Stimulated activated effector memory CD8-positive, alpha-beta T cell treated with anti-CD3 and anti-CD28 coated beads, Interleukin-12 subunit alpha, Interleukin-12 subunit beta, amount 100 ng/mL, for 72 hours (primary cell): ENCODE measurements at regions not wholly inside any gene's neighbourhood (a gene's known extent, or its start where the extent isn't known, plus 50 kb on each side); places are given as distances from the start of the nearest gene placed in this dataset.
"Not testable (repeated sequence)": the region's sequence is repeated elsewhere in the genome, so short reads cannot be mapped to it uniquely, and the experiment has no call there.

Source experiments
- ATAC-seq: fragments of 150-1000 bp; cut with Tn5 transposase; 2 replicates; pipeline ENCODE4 v1.10.0; 2021
- DNase-seq, 2 donors: peaks; one replicate each; pipeline ENCODE4 v3.0.0; 2021 to 2022; ENCODE audit warnings: low spot score in 2 of 2
- H3K27ac Mint-ChIP-seq: one replicate; pipeline ENCODE4 v1.8.0; 2022; ENCODE audit warnings: mild to moderate bottlenecking, mixed read lengths
- H3K36me3 Mint-ChIP-seq: one replicate; pipeline ENCODE4 v1.8.0; 2022; ENCODE audit warnings: mild to moderate bottlenecking, mixed read lengths
- H3K4me1 Mint-ChIP-seq: one replicate; pipeline ENCODE4 v1.8.0; 2022; ENCODE audit warnings: mixed read lengths
- H3K4me3 Mint-ChIP-seq: one replicate; pipeline ENCODE4 v1.8.0; 2022; ENCODE audit warnings: mild to moderate bottlenecking, mixed read lengths
- H3K9me3 Mint-ChIP-seq: one replicate; pipeline ENCODE4 v1.8.0; 2022; ENCODE audit warnings: mixed read lengths

DNA sequence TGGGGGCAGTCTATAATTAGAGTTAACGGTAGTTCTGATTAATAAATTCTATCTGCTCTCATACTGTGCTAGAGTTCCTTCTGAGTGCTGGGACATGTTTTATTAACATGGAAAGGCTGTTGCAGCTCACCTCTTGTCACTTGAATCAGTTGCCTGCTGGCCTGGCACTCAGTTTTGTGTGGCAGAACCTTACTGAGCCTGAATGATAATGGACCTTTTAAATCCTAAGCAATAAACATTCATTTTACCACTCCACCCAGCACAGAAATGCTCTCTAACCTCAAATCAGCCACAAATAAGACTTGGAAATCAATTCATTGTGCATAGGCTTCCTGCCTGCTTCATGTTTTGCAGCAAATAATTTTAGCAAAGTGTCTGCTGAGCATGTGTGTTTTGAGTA lies 115.0 kb upstream of the RBMS1 start:
- Mint-ChIP-seq H3K4me1 (peaks cover 5% of the 10 kb centered on the region), H3K36me3 (no peaks in the 10 kb centered on the region), H3K9me3 (no peaks in the 10 kb centered on the region), H3K4me3 (no peak overlapping the region), H3K27ac (no peak overlapping the region)
- DNase-seq: no peak
- no peak for ATAC-seq

DNA sequence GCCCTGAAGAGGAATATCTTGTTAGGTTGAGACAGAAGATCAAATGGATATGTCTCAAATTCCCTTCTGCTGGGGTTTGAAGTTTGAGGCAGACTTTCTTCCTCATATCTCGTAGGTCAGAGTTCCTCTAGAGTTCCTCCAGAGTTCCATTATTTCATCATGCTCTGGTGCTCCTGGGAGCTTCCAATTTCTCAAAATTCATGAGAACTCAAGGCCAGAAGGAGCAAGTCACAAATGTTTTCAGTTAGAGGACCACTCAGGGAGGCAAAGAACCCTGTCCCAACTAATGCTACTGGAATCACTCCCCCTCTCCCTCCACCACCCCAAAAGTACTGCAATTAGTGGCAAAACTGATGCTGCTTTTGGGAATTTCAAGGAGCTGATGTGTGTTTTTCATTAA lies 115.7 kb upstream of the RBMS1 start:
- H3K4me3 Mint-ChIP-seq: no peak overlapping the region
- no peaks in the 10 kb centered on the region for H3K36me3 Mint-ChIP-seq
- H3K4me1 Mint-ChIP-seq: peaks cover 5% of the 10 kb centered on the region
- no peak for DNase-seq
- ATAC-seq: no peak
- no peaks in the 10 kb centered on the region for H3K9me3 Mint-ChIP-seq
- H3K27ac Mint-ChIP-seq: no peak overlapping the region

DNA sequence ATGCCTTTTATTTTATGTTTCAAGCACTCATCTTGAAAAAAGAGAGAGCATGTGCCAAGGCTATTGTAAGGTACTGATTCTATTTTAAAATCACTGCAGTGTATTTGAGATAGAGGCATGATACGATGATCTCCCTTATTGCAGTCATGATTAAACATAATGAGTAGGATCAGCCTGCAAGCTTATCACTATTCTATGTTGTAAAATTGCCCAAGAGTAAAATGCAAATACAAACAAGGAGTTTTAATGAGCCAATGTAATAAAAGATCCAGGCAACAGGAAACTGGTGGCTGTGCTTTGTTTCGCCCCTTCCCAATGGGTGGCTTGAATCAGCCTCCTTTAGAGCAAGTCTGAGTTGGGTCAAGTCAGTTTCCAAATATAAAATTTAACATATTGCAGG lies 116.4 kb upstream of the RBMS1 start:
- DNase-seq: no peak
- no peak overlapping the region for H3K27ac Mint-ChIP-seq
- no peaks in the 10 kb centered on the region for H3K36me3 Mint-ChIP-seq
- ATAC-seq: no peak
- peaks cover 5% of the 10 kb centered on the region for H3K4me1 Mint-ChIP-seq
- peaks cover 3% of the 10 kb centered on the region for H3K9me3 Mint-ChIP-seq
- H3K4me3 Mint-ChIP-seq: no peak overlapping the region

DNA sequence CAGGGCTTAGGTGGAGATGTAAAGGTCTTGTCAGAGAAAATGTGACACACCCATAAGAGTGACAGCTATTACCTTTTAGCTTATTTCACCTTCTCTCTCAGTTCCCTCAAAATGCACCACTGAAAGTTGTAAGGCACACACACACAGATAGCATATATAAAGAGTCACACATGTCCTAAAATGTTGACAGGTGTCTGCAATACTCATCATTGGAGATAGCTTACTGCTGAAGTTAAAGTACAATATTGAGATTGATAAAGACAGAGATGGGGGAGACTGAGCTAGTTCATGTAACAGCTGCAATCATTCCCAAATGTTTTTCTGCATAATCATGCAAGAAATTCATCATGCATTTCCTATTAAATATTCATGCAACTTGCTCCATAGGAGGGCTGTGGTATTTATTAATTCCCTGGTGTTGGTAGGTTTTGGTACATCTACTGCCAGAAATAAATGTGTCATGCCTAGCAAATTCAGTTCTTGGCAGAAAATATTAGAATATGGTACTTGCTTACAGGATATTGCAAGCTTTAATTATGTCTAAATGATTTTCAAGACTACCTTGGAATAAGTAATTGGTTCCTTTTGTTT lies 118.8 kb upstream of the RBMS1 start:
- DNase-seq (no peak), ATAC-seq (no peak)
- no peaks in the 10 kb centered on the region for H3K36me3 Mint-ChIP-seq
- no peak overlapping the region for H3K4me3 Mint-ChIP-seq
- H3K27ac Mint-ChIP-seq: no peak overlapping the region
- peaks cover 5% of the 10 kb centered on the region for H3K4me1 Mint-ChIP-seq
- peaks cover 11% of the 10 kb centered on the region for H3K9me3 Mint-ChIP-seq

DNA sequence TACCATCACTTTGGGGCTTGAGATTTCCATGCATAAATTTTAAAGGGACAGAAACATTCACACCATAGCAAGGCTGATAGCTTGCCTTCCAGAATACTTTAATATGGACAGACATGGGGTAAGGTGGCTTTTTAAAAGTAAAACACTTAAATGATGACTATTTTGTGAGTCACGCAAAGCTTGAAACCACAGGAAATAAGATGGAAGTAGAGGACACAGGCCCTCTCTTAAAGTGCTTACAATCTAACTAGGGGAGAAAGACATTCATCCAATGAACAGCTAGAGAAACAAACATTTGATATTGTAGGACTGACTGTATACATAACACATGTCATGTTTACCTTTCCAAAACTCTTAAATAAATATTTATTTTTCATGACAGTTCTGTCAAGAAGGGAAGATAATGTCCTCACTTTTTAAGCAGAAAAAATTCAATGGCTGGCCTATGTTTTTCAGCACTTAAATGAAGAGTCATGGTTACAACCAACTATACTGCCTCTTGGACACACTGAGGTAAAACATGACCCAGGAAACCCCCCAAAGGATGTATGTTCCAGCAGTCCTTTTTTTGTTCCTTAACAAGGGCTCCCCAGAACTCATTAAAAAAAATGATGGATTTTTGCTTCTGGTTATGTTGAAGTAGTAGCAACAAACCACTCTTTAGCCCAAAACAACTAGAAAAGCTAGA lies 120.0 kb upstream of the RBMS1 start:
- no peaks in the 10 kb centered on the region for H3K36me3 Mint-ChIP-seq
- ATAC-seq: peak; percentile 62
- peaks cover 11% of the 10 kb centered on the region for H3K9me3 Mint-ChIP-seq
- no peak overlapping the region for H3K4me3 Mint-ChIP-seq
- no peak overlapping the region for H3K27ac Mint-ChIP-seq
- no peak for DNase-seq
- peaks cover 5% of the 10 kb centered on the region for H3K4me1 Mint-ChIP-seq

DNA sequence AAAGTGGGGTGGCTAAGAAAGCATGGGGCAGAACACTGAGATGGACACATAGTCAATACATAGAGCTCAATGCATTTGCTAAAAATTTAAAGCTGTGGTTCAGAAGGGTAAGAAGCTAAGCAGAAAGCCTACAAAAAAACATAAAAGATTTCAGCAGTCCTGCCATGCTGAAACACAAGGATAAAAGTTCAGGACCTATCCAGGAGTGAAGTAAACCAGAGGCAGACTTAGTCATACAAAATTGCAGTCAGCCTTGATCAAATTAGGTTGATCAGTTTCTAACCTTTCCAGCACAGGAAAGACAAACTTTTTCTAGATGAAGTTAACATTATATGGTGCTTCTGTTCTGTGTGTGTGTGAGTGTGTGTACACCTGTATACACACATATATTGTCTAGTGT lies 120.8 kb upstream of the RBMS1 start:
- H3K27ac Mint-ChIP-seq: no peak overlapping the region
- H3K4me3 Mint-ChIP-seq: no peak overlapping the region
- no peak for ATAC-seq
- H3K9me3 Mint-ChIP-seq: peaks cover 11% of the 10 kb centered on the region
- no peaks in the 10 kb centered on the region for H3K36me3 Mint-ChIP-seq
- no peak for DNase-seq
- peaks cover 5% of the 10 kb centered on the region for H3K4me1 Mint-ChIP-seq

DNA sequence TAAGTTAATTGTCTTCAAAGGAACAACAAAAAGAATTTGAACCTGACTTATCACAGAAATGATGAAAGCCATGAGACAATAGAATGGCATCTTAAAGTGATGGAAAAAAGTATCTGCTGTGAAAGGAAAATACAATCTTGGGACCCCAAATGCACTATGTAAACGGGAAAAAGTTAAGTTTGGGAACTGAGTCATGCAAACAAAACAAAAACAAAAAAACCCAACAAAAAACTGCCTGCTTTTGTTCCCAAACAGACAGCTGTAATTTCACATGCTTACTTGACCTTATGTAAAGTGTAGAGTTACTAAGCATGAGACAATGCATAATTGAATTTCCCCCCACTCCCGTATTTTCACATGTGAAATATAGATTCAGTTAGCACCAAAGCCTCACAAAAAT lies 122.1 kb upstream of the RBMS1 start:
- no peak overlapping the region for H3K4me3 Mint-ChIP-seq
- DNase-seq (no peak), ATAC-seq (no peak)
- peaks cover 11% of the 10 kb centered on the region for H3K9me3 Mint-ChIP-seq
- no peaks in the 10 kb centered on the region for H3K36me3 Mint-ChIP-seq
- H3K27ac Mint-ChIP-seq: no peak overlapping the region
- peaks cover 5% of the 10 kb centered on the region for H3K4me1 Mint-ChIP-seq

DNA sequence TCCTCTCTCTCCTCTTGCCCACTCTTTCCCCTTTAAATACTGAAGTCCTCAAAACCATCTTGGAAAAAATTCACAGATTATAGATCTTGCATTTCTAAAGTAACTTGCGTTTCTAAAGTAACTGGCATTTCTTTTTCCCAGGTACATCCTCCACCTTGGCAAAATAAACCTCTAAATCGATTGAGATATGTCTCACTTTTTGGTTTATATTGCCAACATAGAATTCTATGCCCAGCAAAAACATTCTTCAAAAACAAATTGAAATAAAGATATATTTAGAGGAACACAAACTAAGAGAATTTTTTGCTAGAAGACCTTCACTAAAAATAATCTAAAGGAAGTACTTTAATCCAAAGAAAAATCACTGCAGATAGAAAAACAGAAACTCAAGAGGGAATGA lies 122.5 kb upstream of the RBMS1 start:
- peaks cover 11% of the 10 kb centered on the region for H3K9me3 Mint-ChIP-seq
- H3K27ac Mint-ChIP-seq: no peak overlapping the region
- no peak for ATAC-seq
- H3K4me1 Mint-ChIP-seq: peaks cover 5% of the 10 kb centered on the region
- no peak overlapping the region for H3K4me3 Mint-ChIP-seq
- no peak for DNase-seq
- no peaks in the 10 kb centered on the region for H3K36me3 Mint-ChIP-seq

DNA sequence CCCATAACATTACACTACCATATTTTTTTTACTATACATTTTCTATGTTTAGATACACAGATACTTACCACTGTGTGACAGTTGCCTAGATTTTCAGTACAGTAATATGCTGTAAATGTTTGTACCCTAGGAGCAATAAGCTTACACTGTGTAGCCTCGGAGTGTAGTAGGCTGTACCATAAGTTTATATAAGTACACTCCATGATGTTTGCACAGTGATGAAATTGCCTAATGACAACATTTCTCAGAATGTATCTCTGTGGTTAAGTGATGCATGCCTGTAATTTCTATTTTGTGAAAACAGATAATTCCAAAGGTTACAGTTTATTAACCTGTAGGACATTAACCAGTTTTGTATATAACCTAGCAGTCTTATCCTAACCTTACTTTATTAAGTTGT lies 128.1 kb upstream of the RBMS1 start:
- DNase-seq: no peak
- Mint-ChIP-seq H3K4me3 (no peak overlapping the region), H3K36me3 (no peaks in the 10 kb centered on the region), H3K4me1 (no peaks in the 10 kb centered on the region), H3K9me3 (no peaks in the 10 kb centered on the region), H3K27ac (no peak overlapping the region)
- no peak for ATAC-seq

DNA sequence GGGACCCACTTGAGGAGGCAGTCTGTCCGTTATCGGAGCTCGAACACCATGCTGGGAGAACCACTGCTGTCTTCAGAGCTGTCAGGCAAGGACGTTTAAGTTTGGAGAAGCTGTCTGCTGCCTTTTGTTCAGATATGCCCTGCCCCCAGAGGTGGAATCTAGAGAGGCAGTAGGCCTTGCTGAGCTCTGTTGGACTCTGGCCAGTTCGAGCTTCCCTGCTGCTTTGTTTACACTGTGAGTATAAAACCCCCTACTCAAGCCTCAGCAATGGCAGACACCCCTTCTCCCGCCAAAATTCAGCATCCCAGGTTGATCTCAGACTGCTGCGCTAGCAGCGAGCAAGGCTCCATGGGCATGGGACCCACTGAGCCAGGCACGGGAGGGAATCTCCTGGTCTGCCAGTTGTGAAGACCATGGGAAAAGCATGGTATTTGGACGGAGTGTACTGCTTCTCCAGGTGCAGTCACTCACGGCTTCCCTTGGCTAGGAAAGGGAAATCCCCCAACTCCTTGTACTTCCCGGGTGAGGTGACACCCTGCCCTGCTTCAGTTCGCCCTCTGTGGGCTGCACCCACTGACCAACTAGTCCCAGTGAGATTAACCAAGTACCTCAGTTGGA lies 134.5 kb upstream of the RBMS1 start:
- H3K36me3 Mint-ChIP-seq, H3K9me3 Mint-ChIP-seq, H3K4me1 Mint-ChIP-seq, DNase-seq, H3K4me3 Mint-ChIP-seq, ATAC-seq, H3K27ac Mint-ChIP-seq: not testable (repeated sequence)

DNA sequence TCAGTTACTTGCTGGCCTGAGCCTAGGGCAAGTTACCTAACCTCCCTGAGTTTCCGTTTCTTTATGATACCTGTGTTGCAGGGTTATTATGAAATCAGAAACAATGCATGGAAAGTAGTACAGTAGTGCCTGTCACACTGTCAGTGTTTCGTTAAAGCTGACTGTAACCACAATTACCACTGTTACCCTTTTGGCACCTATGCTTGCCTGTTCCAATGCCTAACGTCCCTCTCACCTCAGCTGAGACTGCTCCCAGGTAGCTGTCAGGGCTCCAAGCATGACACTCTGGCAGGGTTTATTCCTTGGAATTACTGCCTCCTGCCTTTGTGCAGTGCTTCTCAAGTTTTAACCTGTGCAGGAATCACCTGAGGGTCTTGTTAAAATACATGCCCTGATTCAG lies 135.2 kb upstream of the RBMS1 start:
- Mint-ChIP-seq H3K36me3 (no peaks in the 10 kb centered on the region), H3K4me3 (no peak overlapping the region), H3K27ac (no peak overlapping the region), H3K9me3 (no peaks in the 10 kb centered on the region), H3K4me1 (no peaks in the 10 kb centered on the region)
- DNase-seq: no peak
- ATAC-seq: peak; percentile 51

DNA sequence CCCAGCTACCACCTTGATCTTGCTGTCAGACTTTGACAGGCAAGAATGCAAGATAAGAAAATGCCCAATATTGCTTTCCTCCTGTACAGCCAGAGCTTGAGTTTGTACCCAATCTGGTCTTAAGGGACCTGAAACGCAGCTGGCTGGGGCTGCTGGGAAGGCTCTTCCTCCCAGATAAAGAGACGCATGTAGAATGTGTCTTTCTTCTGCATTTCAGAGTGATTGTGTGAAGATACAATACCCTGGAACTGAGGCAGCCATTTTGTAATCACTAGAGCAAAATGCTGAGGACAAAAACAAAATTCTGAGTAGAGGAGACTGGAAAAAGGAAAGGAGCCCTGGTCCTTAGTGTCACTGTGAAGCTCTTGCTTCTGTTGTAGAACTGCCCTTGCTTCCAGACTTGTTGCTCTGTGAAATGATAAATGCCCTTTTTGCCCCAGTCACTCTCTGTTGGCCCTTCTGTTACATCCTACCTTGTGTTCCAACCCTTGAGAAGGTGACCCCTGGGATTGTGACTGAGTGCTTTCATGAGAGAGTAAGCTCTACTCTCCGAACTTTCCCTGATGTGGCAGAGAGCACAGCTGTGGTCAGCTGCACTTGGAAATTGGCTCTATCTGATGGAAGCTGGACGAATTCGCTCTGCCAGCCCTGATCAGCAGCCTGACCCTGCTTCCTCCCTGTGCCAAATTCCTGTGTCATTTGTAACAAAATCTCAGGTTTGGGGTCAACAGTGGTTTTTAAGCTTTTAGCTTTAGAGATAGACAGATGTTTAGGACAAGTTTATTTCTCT lies 137.4 kb upstream of the RBMS1 start:
- no peaks in the 10 kb centered on the region for H3K9me3 Mint-ChIP-seq
- DNase-seq (no peak), ATAC-seq (no peak)
- H3K4me1 Mint-ChIP-seq: no peaks in the 10 kb centered on the region
- no peak overlapping the region for H3K4me3 Mint-ChIP-seq
- H3K27ac Mint-ChIP-seq: no peak overlapping the region
- H3K36me3 Mint-ChIP-seq: no peaks in the 10 kb centered on the region

DNA sequence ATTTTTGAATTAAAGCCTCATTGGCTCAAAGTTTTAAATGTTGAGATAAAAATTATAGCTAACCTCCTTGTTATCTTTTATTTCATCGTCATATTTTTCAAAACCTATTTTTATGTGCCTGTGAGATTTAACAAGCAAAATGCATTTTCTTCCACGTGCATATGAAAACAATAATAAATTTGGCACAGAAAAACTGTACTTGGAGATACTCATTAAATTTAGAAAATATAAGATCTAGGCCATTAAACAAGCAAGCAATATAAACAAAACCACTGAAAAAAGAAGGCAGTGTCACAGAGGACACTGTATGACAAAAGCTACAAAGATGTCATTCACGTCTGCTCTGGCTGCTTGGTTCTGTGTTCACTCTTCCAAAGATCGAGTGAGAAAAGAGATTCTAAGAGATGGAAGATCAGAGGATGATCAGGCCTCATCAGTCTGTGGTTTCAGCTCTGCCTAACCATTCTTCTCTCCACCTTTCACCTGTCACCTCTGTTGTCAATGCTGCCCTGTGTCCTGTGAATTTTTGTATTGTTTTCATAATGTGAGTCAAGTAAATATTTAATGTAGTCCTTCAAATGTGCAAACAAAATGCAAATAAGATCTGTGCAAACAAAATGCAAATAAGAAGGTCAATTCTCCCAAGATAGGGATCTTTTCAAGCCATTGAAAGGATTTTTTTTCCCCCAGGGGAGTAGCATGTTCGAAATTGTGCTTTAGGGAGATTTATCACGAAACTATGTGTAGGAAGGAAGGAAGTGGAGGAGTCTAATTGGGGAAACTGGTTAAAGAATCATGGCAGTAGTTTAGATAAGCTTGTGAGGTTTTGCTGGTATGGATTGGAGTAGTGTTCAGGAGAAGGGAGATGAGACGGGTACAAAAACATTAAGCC lies 138.7 kb upstream of the RBMS1 start:
- Mint-ChIP-seq H3K9me3 (peaks cover under 1% of the 10 kb centered on the region), H3K36me3 (no peaks in the 10 kb centered on the region), H3K4me1 (no peaks in the 10 kb centered on the region), H3K4me3 (no peak overlapping the region), H3K27ac (no peak overlapping the region)
- ATAC-seq: no peak
- DNase-seq: no peak

DNA sequence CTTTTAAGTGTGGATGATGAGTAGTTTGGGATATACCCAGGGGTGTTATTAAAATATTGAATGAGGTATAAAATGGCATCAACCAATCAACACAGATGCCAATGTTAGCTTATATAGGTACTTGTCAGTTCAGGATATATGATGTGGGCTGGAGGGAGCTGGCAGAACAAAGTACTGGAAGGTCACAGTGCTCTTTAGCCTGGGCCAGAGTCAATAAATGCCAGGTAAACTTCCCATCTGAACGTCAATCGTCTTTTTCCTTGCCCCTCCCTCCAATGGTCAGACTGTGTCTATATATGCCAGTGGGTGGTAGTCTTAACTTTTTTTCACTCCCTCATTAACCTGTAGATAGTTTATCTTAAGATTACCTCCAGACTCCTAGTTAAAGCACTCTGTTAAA lies 140.8 kb upstream of the RBMS1 start:
- H3K9me3 Mint-ChIP-seq: peaks cover 7% of the 10 kb centered on the region
- ATAC-seq: no peak
- H3K4me1 Mint-ChIP-seq: no peaks in the 10 kb centered on the region
- DNase-seq: no peak
- no peak overlapping the region for H3K27ac Mint-ChIP-seq
- H3K4me3 Mint-ChIP-seq: no peak overlapping the region
- H3K36me3 Mint-ChIP-seq: no peaks in the 10 kb centered on the region

DNA sequence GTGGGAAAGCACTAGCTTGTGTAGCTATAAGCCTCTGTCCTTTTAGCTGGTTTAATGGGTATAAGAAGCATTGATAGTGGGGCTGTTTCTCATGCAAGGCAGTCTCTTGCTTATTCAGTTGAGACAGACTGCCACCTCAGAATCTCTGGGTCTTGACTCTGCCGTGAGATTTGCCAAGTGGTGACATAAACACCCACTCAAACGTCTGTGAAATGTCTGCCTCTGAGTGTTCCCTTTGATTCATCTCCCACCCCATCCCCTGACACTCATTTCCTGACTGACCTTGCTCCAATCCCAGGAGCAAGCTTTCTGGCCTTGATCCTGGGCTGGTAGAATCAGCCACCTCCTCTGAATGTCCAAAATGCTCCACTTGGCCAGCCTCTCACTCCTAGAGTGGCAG lies 141.9 kb upstream of the RBMS1 start:
- ATAC-seq (peak; percentile 31), DNase-seq (no peak)
- no peaks in the 10 kb centered on the region for H3K4me1 Mint-ChIP-seq
- H3K36me3 Mint-ChIP-seq: no peaks in the 10 kb centered on the region
- H3K4me3 Mint-ChIP-seq: no peak overlapping the region
- H3K27ac Mint-ChIP-seq: no peak overlapping the region
- peaks cover 13% of the 10 kb centered on the region for H3K9me3 Mint-ChIP-seq
